ENCODE measurements at regions not wholly inside any gene's neighbourhood (a gene's known extent, or its start where the extent isn't known, plus 50 kb on each side); places are given as distances from the start of the nearest gene placed in this dataset.

- no peak for TF ChIP-seq POLR2A (IDR thresholded peaks at IDR 0.05)
- TF ChIP-seq CTCF (IDR thresholded peaks at IDR 0.05 in 4 of 5, conservative IDR thresholded peaks at IDR 0.05 in 1 of 5) = no peak
Measured at GRCh38 chr1:229106526-229107125, 164.3 kb upstream of the RAB4A start.

All from gastrocnemius medialis (tissue), 4 donors.